ENCODE measurements at regions not wholly inside any gene's neighbourhood (a gene's known extent, or its start where the extent isn't known, plus 50 kb on each side); places are given as distances from the start of the nearest gene placed in this dataset.

GRCh38 chr6:130520801-130521200 is 155.0 kb downstream of the TMEM200A start:
- TF ChIP-seq, protein P1, sequence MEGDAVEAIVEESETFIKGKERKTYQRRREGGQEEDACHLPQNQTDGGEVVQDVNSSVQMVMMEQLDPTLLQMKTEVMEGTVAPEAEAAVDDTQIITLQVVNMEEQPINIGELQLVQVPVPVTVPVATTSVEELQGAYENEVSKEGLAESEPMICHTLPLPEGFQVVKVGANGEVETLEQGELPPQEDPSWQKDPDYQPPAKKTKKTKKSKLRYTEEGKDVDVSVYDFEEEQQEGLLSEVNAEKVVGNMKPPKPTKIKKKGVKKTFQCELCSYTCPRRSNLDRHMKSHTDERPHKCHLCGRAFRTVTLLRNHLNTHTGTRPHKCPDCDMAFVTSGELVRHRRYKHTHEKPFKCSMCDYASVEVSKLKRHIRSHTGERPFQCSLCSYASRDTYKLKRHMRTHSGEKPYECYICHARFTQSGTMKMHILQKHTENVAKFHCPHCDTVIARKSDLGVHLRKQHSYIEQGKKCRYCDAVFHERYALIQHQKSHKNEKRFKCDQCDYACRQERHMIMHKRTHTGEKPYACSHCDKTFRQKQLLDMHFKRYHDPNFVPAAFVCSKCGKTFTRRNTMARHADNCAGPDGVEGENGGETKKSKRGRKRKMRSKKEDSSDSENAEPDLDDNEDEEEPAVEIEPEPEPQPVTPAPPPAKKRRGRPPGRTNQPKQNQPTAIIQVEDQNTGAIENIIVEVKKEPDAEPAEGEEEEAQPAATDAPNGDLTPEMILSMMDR (conservative IDR thresholded peaks at IDR 0.05 in 1 of 2, IDR thresholded peaks at IDR 0.05 in 1 of 2; ENCODE audit: low read depth in 1 of 2, low read length in 2 of 2) = no peak
- TF ChIP-seq EZH2 (IDR thresholded peaks at IDR 0.05; ENCODE audit: low read length, missing control alignments) = no peak
